ENCODE measurements at regions not wholly inside any gene's neighbourhood (a gene's known extent, or its start where the extent isn't known, plus 50 kb on each side); places are given as distances from the start of the nearest gene placed in this dataset.

DNA sequence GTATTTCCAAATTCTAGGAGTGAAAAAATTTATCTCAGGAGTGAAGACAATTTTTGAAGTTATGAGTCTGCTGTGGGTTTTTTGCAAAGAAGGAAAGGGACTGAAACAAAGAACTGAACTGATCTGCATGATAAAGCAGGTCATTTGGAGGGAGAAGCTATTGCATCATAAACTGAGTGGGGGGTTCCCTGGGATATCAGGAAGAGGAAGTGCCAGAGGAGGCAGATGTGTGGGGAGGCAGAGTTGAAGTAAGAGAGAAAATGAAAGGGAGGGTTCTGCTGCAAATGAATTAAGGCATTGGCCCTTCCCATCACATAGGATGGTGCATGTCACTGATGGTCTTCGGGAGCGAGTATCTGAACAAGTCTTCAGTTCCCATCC is 379.2 kb downstream of the VPS13C start:
- DNase-seq = no peak

DNA sequence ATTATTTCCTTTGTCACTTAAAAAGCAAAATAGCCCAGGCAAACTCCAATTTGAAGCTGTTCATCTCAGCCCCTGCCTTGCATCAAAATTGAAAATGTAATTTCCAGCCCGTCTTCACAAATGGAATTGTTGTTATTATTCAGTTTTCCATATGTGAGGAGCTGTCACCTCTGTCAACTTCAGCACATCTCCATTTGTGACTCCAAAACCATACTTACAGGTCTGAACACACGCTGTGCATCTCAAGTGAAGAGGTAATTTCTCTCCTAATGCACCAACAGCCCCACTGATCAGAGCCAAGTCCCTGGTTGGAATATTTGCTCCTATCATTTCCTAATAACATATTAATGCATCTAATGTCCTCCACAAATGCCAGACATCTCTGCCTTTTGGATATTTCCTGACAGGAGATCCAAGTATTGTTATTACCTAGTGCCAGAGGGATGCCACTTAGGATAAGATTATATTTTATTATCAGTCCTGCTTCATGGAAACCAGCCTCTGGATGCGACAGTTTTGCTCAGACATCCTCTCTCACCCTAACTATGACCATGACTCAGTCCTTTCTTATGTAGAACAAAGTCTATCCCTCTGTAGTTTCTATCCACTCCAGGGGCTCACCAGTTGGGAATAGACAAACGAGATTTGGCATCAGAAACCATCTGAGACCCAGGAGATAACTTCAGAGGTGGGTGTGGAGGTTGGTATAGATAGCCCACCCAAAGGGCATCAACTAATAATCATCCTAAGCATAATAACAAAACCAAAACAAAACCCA is 379.8 kb downstream of the VPS13C start:
- no peak for DNase-seq

DNA sequence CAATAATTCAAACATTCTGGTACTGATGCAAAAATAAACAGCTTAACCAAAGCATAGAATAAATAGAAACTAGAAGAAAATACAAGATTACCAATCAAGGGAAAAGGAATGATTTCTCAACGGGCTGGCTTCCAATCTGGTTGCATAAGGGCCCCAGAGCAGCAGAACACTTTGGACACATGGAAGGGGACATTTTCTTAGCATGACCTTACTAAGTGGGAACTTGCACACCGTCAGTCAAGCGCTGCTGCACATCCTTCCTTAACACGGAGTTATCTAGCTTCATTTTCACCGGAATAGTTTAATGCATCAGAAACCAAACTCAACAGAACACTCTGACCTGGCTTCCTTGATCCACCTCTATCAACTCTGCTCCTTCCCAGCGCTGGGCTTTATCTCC is 388.5 kb downstream of the VPS13C start:
- DNase-seq = no peak

DNA sequence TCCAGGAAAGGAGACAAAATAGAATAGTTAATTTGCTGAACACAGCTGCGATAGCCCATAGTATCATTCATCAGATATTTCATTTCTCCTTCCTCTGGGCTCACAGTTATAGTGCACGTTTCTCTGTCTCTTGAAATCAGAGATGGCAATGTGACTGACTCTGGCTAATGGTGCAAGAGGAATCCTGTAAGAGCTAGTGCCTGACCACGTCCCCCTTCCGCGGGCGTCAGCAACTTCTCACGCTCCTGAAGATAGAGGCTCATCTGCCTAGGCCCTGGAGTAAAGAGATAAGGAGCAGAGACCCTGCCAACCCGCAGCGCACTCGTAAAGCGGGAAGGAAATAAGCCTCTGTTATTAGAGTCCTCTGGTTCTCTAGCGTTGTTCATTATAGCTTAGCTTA is 391.8 kb downstream of the VPS13C start:
- DNase-seq = no peak

DNA sequence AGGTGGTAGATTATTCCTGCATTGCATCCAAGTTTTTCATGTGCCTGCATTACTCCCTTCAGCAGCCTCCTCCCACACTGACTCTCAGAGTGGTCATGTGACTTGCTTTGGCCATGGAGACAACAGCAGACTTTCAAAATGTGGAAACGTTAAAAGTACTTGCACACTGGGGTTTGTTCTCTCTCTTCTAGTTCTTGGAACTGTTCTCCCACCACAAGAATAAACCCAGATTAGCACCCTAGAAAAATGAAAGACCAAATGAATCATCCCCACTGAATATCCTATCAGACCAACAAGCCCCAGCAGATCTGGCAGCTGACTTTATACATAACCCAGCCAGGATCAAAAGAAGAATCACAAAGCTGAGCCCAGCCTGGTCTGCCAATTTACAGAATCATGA is 398.5 kb downstream of the VPS13C start:
- DNase-seq = no peak

DNA sequence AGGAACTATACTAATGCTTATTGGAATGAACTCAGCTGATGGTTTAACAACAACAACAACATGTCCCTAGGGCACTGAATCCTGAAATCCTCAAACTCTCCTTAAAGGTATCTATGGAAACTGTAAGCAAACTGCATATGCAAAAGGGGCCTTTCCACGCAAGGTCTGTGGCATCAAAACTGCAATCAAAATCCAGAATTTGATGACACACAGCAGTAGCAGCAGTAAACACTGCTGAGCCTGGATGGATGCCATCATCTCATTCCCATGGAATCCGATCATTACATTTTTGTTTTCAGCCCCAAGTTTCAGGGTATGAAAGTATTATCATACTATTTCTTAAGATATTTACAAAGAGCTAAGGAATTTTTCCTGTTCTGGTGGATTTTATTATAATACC is 399.7 kb downstream of the VPS13C start:
- DNase-seq = no peak

DNA sequence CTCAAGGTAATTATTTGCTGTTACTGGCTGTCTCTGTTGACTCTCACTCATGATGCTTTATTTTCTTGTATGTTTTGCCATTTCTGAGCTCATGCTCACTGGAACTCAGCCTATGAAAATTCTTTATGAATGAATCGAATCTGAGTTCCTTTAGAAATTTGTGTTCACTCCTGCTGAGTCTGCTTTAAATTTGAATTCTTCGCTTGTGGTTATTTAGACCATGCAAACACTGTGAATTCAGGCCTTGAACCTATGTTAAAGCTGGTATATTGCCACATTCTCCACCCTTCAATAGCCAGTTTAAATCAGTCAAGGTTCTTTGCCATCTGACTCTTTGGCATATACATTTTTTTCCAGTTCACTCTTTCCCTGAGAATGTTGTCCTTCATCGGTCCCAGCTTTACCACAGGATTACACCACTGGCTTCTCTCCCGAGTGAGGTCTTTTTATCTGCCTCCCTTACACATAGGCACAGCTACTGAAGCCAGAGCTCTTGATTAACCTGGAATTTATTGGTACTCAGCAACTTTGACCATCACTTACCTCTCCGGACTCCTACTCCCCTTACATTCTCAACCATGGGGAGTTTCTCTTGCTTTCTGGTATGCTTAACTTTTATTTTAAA is 400.6 kb downstream of the VPS13C start:
- DNase-seq = no peak

DNA sequence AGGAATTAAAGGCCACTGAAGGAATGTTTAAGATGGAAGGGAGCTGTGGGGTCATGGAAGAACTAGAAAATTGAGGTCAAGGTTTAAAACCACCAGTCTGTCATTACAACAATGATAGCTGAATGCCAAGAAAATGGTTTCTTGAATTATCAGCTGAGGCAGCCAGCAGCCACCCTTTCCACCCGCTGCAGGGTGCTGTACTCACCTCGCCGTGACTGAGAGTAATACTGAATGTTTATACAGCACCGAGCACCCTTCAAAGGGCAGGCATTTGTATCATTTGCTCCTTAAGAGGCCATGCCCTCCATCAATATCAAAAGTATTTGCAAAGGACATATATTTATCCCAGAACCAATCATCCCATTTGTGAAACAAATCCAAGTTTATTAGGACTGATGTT is 402.8 kb downstream of the VPS13C start:
- DNase-seq = no peak

DNA sequence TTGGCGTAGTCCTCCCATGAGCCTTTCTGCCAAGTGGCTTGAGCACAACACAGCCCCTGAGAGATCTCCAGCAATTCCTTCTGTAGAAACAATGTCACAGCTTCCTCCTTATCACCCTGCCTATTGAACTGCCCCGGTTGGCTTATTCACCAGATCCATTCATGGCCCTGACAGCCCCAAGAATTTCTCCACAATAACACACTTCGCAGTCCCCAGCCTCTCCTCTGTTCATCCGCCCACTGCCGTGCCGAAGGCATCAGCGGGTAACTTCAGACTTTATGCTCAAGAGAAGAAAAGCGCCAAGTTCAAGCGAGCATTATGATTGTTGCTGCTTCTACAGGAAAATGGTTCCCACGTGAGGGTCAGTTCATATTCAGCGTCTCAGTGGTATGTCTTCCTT is 403.9 kb downstream of the VPS13C start:
- no peak for DNase-seq

DNA sequence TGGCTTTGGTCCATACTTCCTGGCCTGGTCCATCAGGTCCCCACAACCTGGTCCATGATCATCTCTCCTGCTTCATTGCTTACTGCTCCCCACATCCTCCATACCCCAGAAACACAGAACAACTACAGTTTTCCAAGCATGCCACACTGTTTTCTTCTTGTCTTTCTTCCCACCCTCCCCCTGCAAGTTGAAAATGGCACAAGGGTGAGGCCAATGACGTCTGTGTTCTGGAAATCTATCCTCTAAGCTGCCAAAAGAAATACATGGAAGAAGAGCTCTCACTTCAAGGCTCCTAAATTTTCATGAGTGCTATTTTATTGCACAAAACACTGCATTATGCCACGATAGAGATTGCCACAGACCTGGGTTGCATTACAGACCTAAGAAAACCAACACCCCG is 404.4 kb downstream of the VPS13C start:
- DNase-seq = no peak

DNA sequence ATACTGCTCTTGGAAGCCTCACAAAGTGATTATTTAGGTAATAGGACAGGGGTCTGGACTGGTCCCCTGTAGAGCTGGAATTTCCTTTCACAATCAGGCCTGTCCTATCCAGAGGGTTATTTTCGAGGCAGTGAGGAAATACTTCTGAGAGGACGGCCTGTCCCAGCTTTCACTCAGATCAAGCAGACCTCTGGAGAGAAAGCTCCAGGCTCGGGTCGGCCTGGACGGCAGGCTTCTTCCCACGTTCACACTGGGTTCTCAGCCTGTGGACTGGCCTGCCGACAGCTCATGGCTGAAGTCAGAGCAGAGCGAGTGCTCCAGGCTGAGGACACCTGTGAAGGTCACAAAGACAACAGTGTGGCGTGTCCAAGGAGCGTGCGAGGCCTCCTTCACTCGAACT is 405.3 kb downstream of the VPS13C start:
- DNase-seq = no peak

DNA sequence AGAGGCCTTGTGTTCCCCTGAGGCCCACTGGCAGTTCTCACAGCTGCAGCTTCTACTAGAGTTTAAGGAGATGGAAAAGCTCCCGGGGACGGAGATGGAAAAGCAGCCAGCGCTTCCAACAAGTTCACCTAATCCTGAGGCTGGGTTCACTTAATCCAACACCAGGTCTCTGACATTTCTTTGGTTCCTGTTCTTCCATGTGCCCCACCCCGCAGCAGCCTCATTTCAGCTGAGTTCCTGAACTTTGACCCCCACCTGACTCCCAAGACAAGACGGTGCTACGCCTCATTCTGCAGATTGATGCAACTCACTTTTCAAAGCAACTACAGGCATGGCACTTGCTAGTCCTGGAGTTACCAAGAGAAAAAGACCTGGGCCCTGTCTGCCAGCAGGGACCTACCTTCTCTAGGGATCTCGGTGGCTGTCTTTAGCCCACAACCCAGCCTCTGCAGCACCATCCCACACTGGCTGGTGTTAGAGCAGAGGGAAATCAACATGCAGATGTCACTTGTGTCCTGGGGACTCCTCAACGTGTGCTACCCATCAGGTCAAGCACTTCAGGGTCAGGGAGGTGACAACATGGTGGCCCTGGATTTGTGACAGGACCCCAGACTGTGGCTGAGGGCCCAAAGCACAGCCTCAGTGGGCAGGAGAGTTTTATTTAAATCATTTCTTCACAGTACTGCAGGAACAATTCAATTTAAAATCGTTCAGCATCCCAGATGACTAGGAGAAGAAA is 406.1 kb downstream of the VPS13C start:
- no peak for DNase-seq

DNA sequence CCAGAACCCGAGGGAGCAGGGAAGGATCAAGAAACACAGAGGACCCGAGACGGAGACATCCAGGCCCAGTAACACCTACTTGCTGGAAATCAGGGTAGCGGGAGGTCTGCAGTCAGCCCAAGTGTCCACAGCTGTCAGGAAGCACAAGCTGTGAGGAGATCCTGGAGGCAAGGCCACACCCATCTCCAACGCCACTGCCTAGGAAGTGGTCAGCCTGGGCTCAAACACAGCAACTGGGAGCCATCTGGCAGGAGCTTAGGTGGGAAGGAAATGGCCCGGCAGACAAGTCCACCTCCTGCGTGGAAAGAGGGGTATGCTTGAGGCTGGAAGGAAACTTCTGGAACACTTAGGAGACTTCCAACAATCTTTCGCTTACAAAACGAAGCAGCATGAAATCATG is 407.1 kb downstream of the VPS13C start:
- DNase-seq = no peak

DNA sequence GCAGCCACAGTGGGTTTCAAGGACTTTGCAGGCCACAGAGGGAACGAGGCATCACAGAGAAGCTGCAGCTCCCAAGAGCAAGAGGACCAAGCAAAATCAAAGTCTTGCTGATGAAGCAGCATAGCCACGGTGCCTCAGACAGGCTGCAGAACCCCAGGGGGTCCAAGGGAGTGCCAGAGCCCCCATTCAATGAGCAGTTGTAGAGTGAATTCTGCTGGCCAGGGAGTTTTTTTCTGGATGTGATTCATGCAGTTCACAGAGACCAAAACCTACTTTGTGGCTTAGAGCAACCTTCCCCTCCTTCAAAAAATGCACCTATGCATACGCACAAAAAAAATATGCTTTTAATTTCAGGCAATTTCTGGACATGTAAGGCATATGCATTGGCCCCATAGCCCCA is 409.0 kb downstream of the VPS13C start:
- no peak for DNase-seq

DNA sequence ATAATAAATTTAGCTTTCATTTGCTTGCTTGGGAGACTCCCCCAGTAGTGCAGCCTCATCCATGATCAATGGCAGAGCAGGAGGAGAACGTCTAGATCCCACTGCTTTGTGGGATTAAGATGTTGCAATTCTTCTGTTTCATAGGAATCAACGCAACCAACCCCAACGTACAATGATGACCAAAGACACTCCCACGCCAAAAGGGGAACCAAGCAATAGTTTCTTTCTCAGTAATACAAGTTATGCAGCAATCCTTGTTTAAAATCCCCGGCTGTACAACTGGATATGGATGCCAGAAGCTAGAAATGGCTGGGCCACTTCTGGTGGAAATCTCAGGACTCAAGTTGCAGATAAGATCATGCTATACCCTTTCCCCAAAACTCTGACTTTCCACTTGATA is 411.2 kb downstream of the VPS13C start:
- no peak for DNase-seq

DNA sequence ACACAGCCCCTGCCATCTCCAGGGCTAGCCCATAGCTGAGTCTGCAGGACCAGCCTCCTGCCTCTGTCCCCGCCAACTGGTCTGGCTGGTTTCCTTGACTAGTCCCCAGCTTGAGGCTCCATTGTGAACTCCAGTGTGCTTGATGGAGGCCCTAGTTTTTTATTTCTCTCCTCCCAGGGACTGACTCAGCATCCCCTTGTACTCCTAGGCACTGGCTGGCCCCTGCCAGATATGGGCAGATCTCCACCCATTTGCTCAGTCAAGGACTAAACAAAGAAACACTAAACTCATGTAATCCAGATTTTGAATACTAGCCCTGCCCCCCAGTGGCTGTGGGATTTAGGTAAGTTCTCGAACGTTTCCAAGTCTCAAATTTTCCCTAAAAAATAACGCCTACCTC is 415.4 kb upstream of the RORA start:
- DNase-seq = peak; percentile 4

DNA sequence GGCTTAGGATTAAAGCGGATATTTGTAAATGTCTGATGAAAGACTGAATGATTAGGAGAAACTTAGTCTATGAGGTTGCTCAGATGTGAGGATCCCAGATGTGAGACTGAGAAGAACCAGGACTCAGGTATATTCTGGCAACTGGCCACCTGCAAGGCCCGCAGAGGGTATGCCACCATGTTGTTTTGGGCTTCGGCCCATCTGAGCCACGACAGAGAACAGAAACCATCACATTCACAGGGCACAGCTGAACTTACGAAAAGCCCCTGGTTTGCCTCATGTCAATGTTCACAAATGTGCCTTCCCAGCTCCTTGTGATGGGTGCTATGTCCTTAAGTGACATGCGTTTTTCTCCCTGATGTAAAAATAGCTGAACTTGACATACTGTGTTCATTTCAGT is 412.5 kb upstream of the RORA start:
- DNase-seq = no peak

DNA sequence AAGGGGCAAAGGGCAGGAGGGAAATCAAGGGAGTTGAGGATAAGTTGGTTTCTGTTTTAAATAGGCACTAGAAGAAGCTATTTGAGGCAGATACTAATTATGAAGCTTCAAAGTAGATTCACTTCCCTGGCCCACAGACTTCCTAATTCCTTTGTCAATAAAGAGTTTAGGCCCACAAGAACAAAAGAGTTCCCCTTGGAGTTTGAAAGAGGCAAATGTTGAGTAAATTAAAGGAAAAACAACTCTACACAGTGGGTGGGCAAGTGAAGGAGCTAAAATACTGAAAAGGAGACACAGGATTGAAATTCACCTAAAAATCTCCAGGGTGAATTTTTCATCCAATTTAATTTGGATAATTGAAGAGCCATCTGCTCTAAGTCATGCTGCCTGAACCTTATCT is 411.7 kb upstream of the RORA start:
- peak; percentile 7 for DNase-seq

DNA sequence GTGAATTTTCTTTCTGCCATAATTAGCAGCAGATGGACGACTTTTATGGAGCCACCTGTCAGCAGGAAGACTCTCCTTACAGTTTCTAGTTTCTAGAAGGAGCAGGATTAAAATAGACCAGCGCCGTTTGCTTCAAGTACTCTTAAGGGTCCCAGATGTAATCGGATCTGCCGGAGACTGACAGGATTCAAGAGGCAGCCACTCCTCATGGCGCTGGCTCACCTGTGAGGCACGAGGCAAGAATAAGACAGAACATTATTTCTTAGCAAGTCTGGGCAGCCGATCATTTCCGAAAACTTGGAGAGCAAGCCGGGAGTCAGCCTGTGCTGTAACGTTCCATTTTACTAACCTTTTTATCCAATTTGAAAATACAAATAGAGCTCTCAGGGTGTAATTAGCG is 410.4 kb upstream of the RORA start:
- peak; percentile 5 for DNase-seq

DNA sequence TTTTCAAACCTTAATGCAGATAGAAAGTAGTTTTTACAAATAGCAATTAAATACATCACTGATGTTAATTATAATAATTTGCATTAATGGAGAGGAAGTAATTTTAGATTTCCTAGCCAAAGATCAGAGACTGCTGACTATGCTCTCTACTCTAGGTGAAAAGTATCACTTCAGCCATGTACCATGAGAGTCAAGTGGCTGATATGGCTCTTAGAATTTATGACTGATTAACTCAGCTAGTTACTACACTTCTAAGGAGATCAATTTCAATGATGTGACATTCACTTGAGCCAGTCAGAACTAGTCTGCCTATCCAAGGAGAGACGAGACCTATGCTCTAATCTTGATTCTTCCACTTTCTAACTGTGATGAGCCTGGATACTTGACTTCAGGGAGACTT is 405.7 kb upstream of the RORA start:
- DNase-seq = no peak

DNA sequence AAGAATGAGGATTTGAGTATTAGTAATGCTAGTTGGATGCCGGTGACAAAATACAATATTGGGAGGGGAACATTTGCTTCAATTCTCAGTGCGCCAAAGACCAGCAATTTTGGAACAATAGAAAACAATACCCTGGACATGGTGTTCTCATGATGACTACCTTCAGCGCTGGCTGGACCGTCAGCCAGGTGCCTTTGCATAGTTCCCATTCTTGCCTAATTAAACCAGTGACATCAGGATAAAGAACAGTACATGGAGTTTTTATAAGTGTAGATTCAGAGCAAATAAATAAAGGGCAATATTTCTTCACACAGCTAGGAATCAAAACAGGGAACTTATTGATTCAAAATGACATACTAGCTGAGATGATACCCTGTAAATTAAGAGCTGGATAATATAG is 404.8 kb upstream of the RORA start:
- DNase-seq = no peak

DNA sequence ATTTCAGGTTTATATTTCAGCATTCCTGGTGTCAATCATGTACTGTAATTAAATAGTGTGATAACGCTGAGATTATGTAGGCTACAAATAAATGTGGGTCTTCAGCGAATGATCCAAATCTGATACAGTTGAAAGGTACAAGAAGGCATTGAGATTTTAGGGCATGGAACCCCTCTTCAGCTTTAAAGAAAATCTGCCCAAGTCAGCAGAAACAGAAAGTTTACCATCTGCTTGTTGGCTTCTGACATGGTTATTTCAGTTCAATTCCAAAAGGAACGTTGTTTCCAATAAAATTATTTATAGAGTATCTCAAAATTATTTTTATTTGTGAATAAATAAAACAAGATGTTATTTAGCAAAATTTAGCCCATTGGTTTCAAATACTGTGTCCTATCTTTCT is 400.2 kb upstream of the RORA start:
- DNase-seq = no peak

DNA sequence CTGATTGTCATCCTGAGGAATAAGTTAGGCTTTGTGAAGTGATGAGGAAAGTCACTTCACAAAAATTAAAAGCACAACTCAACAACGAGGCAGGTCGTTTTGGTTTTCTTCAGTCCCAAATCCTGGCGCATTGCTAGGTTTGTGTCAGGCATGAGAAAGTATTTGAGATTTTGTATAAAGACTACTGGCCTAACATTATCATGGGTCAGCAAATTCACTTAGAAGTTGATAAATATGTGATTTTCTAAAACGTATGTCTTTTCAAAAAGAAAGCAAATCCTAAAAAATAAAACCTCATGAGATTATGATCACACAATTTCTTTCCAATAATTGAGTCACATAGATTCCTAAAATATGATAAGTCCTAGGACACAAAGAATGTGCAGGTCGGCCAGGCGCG is 395.8 kb upstream of the RORA start:
- DNase-seq = no peak

DNA sequence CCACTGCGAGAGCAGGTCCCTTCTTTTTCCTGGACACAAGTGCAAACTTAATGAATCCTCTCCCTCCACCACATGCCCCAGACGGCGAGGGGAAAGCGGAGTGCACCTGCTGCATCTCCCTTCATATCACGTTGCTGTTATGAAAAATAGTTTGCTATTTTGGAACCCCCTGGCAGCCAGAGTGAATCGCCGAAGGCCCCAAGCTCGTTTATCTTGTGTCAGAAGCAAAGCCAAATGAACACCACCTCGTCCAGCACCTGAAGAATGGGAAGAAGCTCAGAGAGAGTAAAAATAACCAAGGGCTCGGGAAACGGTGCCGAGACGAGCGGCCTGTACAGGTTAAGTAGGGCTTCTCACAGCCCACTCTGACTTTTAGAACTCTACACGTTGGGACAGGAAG is 394.6 kb upstream of the RORA start:
- DNase-seq = no peak
